ENCODE measurements at regions not wholly inside any gene's neighbourhood (a gene's known extent, or its start where the extent isn't known, plus 50 kb on each side); places are given as distances from the start of the nearest gene placed in this dataset.

DNA sequence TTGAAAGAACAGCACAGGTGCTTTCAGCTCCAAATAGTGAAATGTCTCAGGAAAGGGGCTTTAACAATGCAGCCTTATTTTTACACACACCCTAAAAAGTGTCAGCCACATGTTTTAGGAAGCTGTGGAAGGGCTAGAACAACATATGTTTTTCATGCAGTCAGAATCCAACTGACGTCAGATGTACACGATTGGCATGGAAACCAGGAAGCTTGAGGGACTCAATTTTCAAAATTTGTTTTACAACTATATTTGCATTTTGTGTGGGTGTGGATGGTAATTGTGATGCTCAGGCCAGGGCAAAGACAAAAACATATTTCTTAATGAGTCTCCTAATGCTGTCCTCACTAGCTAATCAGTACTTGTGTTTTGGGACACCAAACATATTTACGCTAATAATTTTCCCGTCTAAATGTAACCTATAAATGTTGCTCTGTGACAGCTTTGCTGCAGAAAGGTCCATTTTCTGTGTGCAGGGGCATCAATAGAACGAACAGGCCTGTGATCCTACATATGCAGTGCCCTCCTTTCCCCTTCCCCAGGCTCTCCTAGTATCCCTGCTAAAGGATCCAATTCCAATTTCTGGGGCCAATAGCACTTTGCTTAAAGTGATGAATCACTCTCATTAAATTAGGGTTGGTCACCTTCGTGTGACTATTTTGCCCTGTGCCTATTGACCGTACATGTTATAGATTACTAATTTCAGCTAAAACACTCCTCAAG is 434.0 kb upstream of the CDH5 start:
- no peaks in the 10 kb centered on the region for H3K36me3 Mint-ChIP-seq (ENCODE audit: low read depth)
- no peak overlapping the region for H3K27ac Mint-ChIP-seq
- H3K4me1 ChIP-seq (ENCODE audit: control insufficient read depth, insufficient read depth, low read length): no peaks in the 10 kb centered on the region
- peaks cover 17% of the 10 kb centered on the region for H3K9me3 Mint-ChIP-seq
- WGBS, 2 experiments (ENCODE audit: insufficient coverage in 1 of 2, insufficient read length in 1 of 2): 85 to 87% methylated on average over 6 to 7 of the region's 7 CpGs
- TF ChIP-seq, protein P1, sequence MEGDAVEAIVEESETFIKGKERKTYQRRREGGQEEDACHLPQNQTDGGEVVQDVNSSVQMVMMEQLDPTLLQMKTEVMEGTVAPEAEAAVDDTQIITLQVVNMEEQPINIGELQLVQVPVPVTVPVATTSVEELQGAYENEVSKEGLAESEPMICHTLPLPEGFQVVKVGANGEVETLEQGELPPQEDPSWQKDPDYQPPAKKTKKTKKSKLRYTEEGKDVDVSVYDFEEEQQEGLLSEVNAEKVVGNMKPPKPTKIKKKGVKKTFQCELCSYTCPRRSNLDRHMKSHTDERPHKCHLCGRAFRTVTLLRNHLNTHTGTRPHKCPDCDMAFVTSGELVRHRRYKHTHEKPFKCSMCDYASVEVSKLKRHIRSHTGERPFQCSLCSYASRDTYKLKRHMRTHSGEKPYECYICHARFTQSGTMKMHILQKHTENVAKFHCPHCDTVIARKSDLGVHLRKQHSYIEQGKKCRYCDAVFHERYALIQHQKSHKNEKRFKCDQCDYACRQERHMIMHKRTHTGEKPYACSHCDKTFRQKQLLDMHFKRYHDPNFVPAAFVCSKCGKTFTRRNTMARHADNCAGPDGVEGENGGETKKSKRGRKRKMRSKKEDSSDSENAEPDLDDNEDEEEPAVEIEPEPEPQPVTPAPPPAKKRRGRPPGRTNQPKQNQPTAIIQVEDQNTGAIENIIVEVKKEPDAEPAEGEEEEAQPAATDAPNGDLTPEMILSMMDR (conservative IDR thresholded peaks at IDR 0.05): no peak
- H3K4me3 ChIP-seq (ENCODE audit: low read length): no peak overlapping the region
- no peaks in the 10 kb centered on the region for H3K9me3 ChIP-seq (ENCODE audit: control insufficient read depth, low read length)
- H3K4me1 Mint-ChIP-seq: no peaks in the 10 kb centered on the region
- no peaks in the 10 kb centered on the region for H3K27me3 ChIP-seq (ENCODE audit: control insufficient read depth, insufficient read depth, low read length, poor library complexity, severe bottlenecking)
- H3K4me3 Mint-ChIP-seq: no peak overlapping the region
- no peak overlapping the region for H3K27ac ChIP-seq (ENCODE audit: low read depth, low read length)
- no peaks in the 10 kb centered on the region for H3K27me3 Mint-ChIP-seq (ENCODE audit: insufficient read depth)
- no peaks in the 10 kb centered on the region for H3K36me3 ChIP-seq (ENCODE audit: control insufficient read depth, insufficient read depth, low read length)
- no peak for DNase-seq
- H3K9ac ChIP-seq (ENCODE audit: extremely low read depth, low read length, poor library complexity, severe bottlenecking): no peak overlapping the region

DNA sequence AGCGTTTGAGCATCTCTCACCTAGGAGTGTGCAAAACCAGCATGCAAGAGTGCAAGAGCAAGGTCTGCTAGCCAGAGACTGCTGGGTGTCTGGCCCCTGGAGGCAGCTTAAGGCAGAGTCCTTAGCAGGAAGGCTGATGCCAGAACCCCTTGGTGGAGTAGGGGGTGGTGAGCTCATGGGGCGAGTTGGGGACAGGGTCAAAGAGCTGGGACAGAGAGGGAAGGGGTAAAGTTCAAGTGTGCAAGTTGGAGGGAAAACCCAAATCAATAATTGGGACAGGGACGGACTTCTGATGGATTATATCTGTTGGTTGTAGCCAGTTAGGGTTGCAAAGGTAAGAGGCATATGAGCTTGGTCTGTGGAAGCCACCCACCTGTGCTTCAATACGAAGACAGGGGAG is 443.6 kb upstream of the CDH5 start:
- TF ChIP-seq, protein P1 (conservative IDR thresholded peaks at IDR 0.05): no peak
- no peak overlapping the region for H3K27ac Mint-ChIP-seq

DNA sequence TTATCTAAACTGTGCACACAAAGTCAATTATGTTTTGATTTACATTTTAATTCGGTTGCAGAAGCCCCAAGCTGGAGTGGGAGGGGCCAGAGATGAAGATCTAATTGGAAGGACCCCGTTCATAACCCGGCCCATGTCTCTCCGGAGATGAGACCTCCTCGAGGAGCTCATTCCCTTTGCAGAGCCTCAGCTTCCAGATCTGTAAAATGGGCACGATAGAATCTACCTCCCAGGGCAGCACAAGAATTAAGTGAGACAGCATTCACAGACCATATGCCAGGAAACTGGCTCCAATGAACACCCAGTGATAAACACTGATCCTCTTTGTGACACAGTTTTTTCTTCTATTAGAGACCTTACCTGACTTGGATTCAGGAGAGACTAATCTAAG is 446.5 kb upstream of the CDH5 start:
- peaks cover 2% of the 10 kb centered on the region for H3K9me3 Mint-ChIP-seq
- Histone ChIP-seq H3K9me3 (ENCODE audit: control insufficient read depth, low read length) (peaks cover 6% of the 10 kb centered on the region), H3K9ac (ENCODE audit: extremely low read depth, low read length, poor library complexity, severe bottlenecking) (no peak overlapping the region), H3K27me3 (ENCODE audit: control insufficient read depth, insufficient read depth, low read length, poor library complexity, severe bottlenecking) (no peaks in the 10 kb centered on the region), H3K4me1 (ENCODE audit: control insufficient read depth, insufficient read depth, low read length) (peaks cover 6% of the 10 kb centered on the region), H3K4me3 (ENCODE audit: low read length) (no peak overlapping the region), H3K27ac (ENCODE audit: low read depth, low read length) (no peak overlapping the region), H3K36me3 (ENCODE audit: control insufficient read depth, insufficient read depth, low read length) (no peaks in the 10 kb centered on the region)
- no peak overlapping the region for H3K27ac Mint-ChIP-seq
- no peak overlapping the region for H3K4me3 Mint-ChIP-seq
- 87 to 95% methylated on average over 3 to 6 of the region's 6 CpGs for WGBS, 2 experiments (ENCODE audit: insufficient coverage in 1 of 2, insufficient read length in 1 of 2)
- TF ChIP-seq, protein P1 (conservative IDR thresholded peaks at IDR 0.05): no peak
- DNase-seq: no peak
- no peaks in the 10 kb centered on the region for H3K36me3 Mint-ChIP-seq (ENCODE audit: low read depth)
- peaks cover 14% of the 10 kb centered on the region for H3K27me3 Mint-ChIP-seq (ENCODE audit: insufficient read depth)
- peaks cover 17% of the 10 kb centered on the region for H3K4me1 Mint-ChIP-seq

More for the DNA sequence above, 443.6 kb upstream of the CDH5 start:
- WGBS, 2 experiments (ENCODE audit: insufficient coverage in 1 of 2, insufficient read length in 1 of 2): 87 to 94% methylated on average over 3 to 4 of the region's 4 CpGs
- Mint-ChIP-seq H3K27me3 (ENCODE audit: insufficient read depth) (peaks cover 17% of the 10 kb centered on the region), H3K4me1 (peaks cover 5% of the 10 kb centered on the region), H3K4me3 (no peak overlapping the region), H3K9me3 (no peaks in the 10 kb centered on the region), H3K36me3 (ENCODE audit: low read depth) (no peaks in the 10 kb centered on the region)
- H3K9me3 ChIP-seq (ENCODE audit: control insufficient read depth, low read length): no peaks in the 10 kb centered on the region
- H3K36me3 ChIP-seq (ENCODE audit: control insufficient read depth, insufficient read depth, low read length): no peaks in the 10 kb centered on the region
- H3K27ac ChIP-seq (ENCODE audit: low read depth, low read length): no peak overlapping the region
- no peak for DNase-seq
- H3K27me3 ChIP-seq (ENCODE audit: control insufficient read depth, insufficient read depth, low read length, poor library complexity, severe bottlenecking): no peaks in the 10 kb centered on the region
- H3K4me1 ChIP-seq (ENCODE audit: control insufficient read depth, insufficient read depth, low read length): no peaks in the 10 kb centered on the region
- no peak overlapping the region for H3K4me3 ChIP-seq (ENCODE audit: low read length)
- H3K9ac ChIP-seq (ENCODE audit: extremely low read depth, low read length, poor library complexity, severe bottlenecking): no peak overlapping the region

Measured in endodermal cell (in vitro differentiated cells).